Ectodermal cell (in vitro differentiated cells): ENCODE measurements at regions not wholly inside any gene's neighbourhood (a gene's known extent, or its start where the extent isn't known, plus 50 kb on each side); places are given as distances from the start of the nearest gene placed in this dataset.

ENCODE experiments used
- H3K27ac ChIP-seq: 2 replicates; pipeline ENCODE4 v1.7.0; 2013; ENCODE audit warnings: mild to moderate bottlenecking, low read depth, low read length; ENCODE audit not compliant: insufficient read depth, poor library complexity, severe bottlenecking
- H3K27me3 ChIP-seq: 2 replicates; pipeline ENCODE4 v1.7.0; 2013; ENCODE audit warnings: mild to moderate bottlenecking, low read length; ENCODE audit not compliant: insufficient read depth, control insufficient read depth, poor library complexity, severe bottlenecking
- H3K36me3 ChIP-seq: one replicate; pipeline ENCODE4 v1.7.0; 2013; ENCODE audit warnings: low read length; ENCODE audit not compliant: control insufficient read depth, insufficient read depth
- H3K4me1 ChIP-seq: one replicate; pipeline ENCODE4 v1.7.0; 2013; ENCODE audit warnings: low read length; ENCODE audit not compliant: control insufficient read depth, insufficient read depth
- H3K4me3 ChIP-seq: 2 replicates; pipeline ENCODE4 v1.7.0; 2013; ENCODE audit warnings: low read depth, low read length, control low read depth; ENCODE audit not compliant: insufficient read depth
- H3K9me3 ChIP-seq: 2 replicates; pipeline ENCODE4 v1.7.0; 2013; ENCODE audit warnings: mild to moderate bottlenecking, low read length, moderate library complexity; ENCODE audit not compliant: control insufficient read depth
- WGBS, 2 experiments: methylation state at CpG; one replicate each; pipeline ENCODE4 v1.1.7; 2013; ENCODE audit warnings: missing lambda C conversion rate in 2 of 2; 5-methylcytosine and 5-hydroxymethylcytosine counted together

- H3K36me3 ChIP-seq = no peaks in the 10 kb centered on the region
- H3K27ac ChIP-seq = no peak overlapping the region
- no peak overlapping the region for H3K4me3 ChIP-seq
- H3K27me3 ChIP-seq = no peaks in the 10 kb centered on the region
- peaks cover 31% of the 10 kb centered on the region for H3K4me1 ChIP-seq
- WGBS, 2 experiments = 65 to 76% methylated on average over 6 of the region's 6 CpGs
- H3K9me3 ChIP-seq = no peaks in the 10 kb centered on the region
Measured at GRCh38 chr2:23286758-23287704, 97.9 kb upstream of the KLHL29 start.

DNA sequence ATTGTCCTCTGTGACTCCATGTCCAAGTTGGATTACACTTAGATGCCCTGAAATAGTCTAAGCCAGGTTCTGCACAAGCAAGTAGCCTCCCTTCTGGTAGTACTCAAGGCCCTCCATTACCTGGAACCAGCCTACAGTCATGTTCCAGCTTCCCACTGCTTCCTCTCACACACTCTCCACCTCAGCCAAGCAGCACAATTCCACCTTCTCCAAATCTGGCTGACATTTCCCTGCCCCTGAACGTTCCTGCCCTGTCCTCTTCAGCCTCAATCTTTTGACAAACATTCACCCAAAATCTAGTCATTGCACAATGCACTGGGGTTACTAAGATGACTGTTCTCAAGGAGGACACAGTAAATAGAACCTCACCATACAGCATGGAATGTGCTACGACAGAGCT is 95.3 kb upstream of the KLHL29 start:
- Histone ChIP-seq H3K27me3 (no peaks in the 10 kb centered on the region), H3K4me1 (peaks cover 26% of the 10 kb centered on the region), H3K9me3 (no peaks in the 10 kb centered on the region), H3K27ac (no peak overlapping the region), H3K4me3 (no peak overlapping the region), H3K36me3 (no peaks in the 10 kb centered on the region)
- WGBS, 2 experiments = 92% methylated on average over 2 of the region's 2 CpGs

DNA sequence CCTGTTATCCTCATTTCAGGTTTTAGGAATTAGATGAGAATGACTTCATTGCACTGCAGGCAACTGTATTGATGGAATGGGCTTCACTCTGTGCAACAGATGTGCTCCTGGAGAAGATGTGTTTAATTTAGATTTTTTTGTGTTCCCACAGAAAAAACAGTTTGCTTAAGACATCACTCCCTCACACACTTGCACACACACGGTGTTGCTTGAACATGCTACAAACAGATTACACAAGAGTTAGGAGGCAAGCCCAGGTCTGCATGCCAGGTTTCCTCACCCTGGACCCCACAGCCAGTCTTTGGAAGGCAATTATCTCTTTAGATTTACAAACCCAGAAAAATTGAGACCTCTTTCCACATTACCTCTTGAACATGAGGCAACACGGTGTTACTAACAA is 93.7 kb upstream of the KLHL29 start:
- Histone ChIP-seq H3K27me3 (no peaks in the 10 kb centered on the region), H3K27ac (no peak overlapping the region), H3K9me3 (no peaks in the 10 kb centered on the region), H3K36me3 (no peaks in the 10 kb centered on the region), H3K4me3 (no peak overlapping the region), H3K4me1 (peaks cover 11% of the 10 kb centered on the region)
- WGBS, 2 experiments = 89 to 91% methylated on average over 2 of the region's 2 CpGs

- Histone ChIP-seq H3K4me1 (peaks cover 4% of the 10 kb centered on the region), H3K36me3 (no peaks in the 10 kb centered on the region), H3K4me3 (no peak overlapping the region), H3K9me3 (no peaks in the 10 kb centered on the region), H3K27me3 (no peaks in the 10 kb centered on the region), H3K27ac (no peak overlapping the region)
- WGBS, 2 experiments = 90 to 95% methylated on average over 3 of the region's 3 CpGs
Measured at GRCh38 chr2:23292024-23292423, 93.0 kb upstream of the KLHL29 start.

- H3K36me3 ChIP-seq = no peaks in the 10 kb centered on the region
- no peaks in the 10 kb centered on the region for H3K4me1 ChIP-seq
- H3K4me3 ChIP-seq = no peak overlapping the region
- H3K9me3 ChIP-seq = no peaks in the 10 kb centered on the region
- no peak overlapping the region for H3K27ac ChIP-seq
- H3K27me3 ChIP-seq = no peaks in the 10 kb centered on the region
- WGBS, 2 experiments = 90 to 93% methylated on average over 6 of the region's 6 CpGs
Measured at GRCh38 chr2:23293063-23293462, 91.9 kb upstream of the KLHL29 start.

DNA sequence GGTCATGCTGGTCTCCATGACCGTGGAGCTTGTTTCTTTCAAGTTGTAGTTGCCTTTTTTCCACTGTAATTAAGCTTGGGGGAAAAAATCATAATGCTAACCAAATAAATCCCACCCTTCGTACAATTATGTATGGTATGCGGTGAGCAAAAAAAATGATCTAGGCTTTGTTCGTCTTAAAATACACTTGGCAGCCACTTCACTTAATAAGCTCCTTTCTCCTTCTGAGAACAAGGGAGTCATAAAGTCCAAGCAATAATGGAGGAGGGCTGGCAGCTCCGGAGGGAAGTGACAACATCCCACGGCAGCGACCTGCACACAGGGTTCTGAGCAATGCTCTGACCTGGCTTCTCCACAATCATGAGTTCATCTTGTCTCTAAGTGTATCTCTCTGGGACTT is 91.2 kb upstream of the KLHL29 start:
- no peaks in the 10 kb centered on the region for H3K36me3 ChIP-seq
- H3K27ac ChIP-seq = no peak overlapping the region
- 78 to 83% methylated on average over 5 to 7 of the region's 7 CpGs for WGBS, 2 experiments
- H3K9me3 ChIP-seq = no peaks in the 10 kb centered on the region
- H3K27me3 ChIP-seq = no peaks in the 10 kb centered on the region
- no peaks in the 10 kb centered on the region for H3K4me1 ChIP-seq
- no peak overlapping the region for H3K4me3 ChIP-seq

DNA sequence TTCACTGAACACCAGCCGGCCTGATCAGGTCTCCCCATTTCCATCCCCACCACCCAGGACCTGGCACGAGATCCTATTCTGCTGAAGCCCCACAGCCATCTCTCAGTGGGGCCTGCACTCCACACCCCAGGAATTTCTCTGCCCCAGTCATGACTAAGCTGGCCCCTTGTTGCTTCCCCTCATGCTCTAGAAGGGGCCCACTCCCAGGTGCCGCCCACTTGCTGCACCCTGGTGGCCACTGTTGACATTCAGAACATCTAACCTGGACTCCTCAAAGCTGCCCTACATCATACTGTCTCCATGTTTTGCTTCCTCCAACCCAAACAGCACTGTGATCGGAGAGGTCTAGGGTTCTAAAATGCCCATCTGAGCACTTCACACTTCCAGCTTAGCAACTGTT is 90.7 kb upstream of the KLHL29 start:
- Histone ChIP-seq H3K36me3 (no peaks in the 10 kb centered on the region), H3K4me1 (no peaks in the 10 kb centered on the region), H3K9me3 (no peaks in the 10 kb centered on the region), H3K27ac (no peak overlapping the region), H3K27me3 (no peaks in the 10 kb centered on the region), H3K4me3 (no peak overlapping the region)
- WGBS, 2 experiments = 78 to 85% methylated on average over 4 of the region's 4 CpGs

DNA sequence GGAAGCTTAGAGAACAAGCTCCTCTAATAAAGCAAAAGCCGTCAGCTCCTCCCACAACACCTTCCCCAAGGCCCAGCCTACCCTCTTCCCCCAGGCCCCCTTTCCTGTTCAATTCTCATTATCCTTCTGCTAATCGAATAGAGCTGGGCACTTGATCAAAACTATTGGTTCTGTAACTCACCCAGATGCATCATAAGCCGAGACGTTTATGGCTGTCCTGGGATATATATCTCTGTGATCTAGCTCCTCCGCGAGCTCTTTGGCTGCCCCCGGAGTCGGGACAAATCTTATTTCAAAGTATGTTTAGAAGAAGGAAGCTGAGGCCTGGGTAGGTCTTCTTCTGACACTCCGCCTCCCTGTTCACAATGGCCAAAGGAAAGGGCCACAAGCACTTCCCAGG is 88.3 kb upstream of the KLHL29 start:
- Histone ChIP-seq H3K27me3 (no peaks in the 10 kb centered on the region), H3K4me3 (no peak overlapping the region), H3K36me3 (no peaks in the 10 kb centered on the region), H3K27ac (no peak overlapping the region), H3K4me1 (no peaks in the 10 kb centered on the region), H3K9me3 (no peaks in the 10 kb centered on the region)
- 88 to 89% methylated on average over 9 of the region's 9 CpGs for WGBS, 2 experiments

DNA sequence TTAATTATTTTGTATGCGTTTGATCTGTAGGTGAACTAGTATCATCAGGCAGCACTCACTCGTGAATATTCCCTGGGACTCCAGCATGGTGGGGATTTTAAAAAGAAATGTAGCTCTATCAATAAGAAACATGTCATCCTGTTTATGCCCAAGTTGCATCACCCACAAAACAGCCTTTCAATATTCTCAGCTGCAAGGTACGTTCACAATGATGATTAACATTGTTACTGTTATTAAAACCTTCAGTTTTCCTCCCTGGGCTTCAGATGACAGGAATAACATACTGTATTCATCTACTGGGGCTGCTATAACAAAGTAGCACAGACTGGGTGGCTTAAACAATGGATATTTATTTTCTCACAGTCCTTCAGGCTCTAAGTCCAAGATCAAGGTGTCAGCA is 87.9 kb upstream of the KLHL29 start:
- no peaks in the 10 kb centered on the region for H3K36me3 ChIP-seq
- WGBS, 2 experiments = 80 to 82% methylated on average over 3 of the region's 3 CpGs
- no peaks in the 10 kb centered on the region for H3K27me3 ChIP-seq
- no peak overlapping the region for H3K4me3 ChIP-seq
- H3K9me3 ChIP-seq = no peaks in the 10 kb centered on the region
- no peaks in the 10 kb centered on the region for H3K4me1 ChIP-seq
- H3K27ac ChIP-seq = no peak overlapping the region

- no peaks in the 10 kb centered on the region for H3K9me3 ChIP-seq
- no peaks in the 10 kb centered on the region for H3K4me1 ChIP-seq
- H3K27ac ChIP-seq = no peak overlapping the region
- H3K27me3 ChIP-seq = no peaks in the 10 kb centered on the region
- no peaks in the 10 kb centered on the region for H3K36me3 ChIP-seq
- WGBS, 2 experiments = 91 to 96% methylated on average over 6 of the region's 6 CpGs
- H3K4me3 ChIP-seq = no peak overlapping the region
Measured at GRCh38 chr2:23298551-23298950, 86.4 kb upstream of the KLHL29 start.
